ENCODE measurements at regions not wholly inside any gene's neighbourhood (a gene's known extent, or its start where the extent isn't known, plus 50 kb on each side); places are given as distances from the start of the nearest gene placed in this dataset.

GRCh38 chr9:89843591-89843990 lies 238.8 kb downstream of the GADD45G start:
- H3K4me3 ChIP-seq (ENCODE audit: low read depth, low read length, poor library complexity, severe bottlenecking) = no peak overlapping the region
- no peak overlapping the region for H2AFZ ChIP-seq (ENCODE audit: low read length)
- no peak for TF ChIP-seq EZH2phosphoT487 (IDR thresholded peaks at IDR 0.05; ENCODE audit: borderline replicate concordance, low read depth, low read length)
- TF ChIP-seq, protein P1, sequence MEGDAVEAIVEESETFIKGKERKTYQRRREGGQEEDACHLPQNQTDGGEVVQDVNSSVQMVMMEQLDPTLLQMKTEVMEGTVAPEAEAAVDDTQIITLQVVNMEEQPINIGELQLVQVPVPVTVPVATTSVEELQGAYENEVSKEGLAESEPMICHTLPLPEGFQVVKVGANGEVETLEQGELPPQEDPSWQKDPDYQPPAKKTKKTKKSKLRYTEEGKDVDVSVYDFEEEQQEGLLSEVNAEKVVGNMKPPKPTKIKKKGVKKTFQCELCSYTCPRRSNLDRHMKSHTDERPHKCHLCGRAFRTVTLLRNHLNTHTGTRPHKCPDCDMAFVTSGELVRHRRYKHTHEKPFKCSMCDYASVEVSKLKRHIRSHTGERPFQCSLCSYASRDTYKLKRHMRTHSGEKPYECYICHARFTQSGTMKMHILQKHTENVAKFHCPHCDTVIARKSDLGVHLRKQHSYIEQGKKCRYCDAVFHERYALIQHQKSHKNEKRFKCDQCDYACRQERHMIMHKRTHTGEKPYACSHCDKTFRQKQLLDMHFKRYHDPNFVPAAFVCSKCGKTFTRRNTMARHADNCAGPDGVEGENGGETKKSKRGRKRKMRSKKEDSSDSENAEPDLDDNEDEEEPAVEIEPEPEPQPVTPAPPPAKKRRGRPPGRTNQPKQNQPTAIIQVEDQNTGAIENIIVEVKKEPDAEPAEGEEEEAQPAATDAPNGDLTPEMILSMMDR (conservative IDR thresholded peaks at IDR 0.05; ENCODE audit: low read length) = no peak
- intact Hi-C loops (cut with micrococcal nuclease; ENCODE audit: unreplicated experiment) = no loop called here
- BruUV-seq (replicated peaks) = no TSS peak
- no peaks in the 10 kb centered on the region for H3K4me1 ChIP-seq (ENCODE audit: insufficient read depth, low read length, poor library complexity, severe bottlenecking)
- ChIA-PET POLR2A (interaction anchor here (0.7 kb wide), 1 partner anchor 126 kb away, joined by 3 read pairs; no protein-coding TSS in a partner anchor), CTCF (ENCODE audit: unreplicated experiment) (no interaction called here)
- H3K9me2 ChIP-seq (ENCODE audit: insufficient read depth, low read length) = no peaks in the 10 kb centered on the region
- H3K27ac ChIP-seq (ENCODE audit: low read depth, low read length, poor library complexity, severe bottlenecking) = no peak overlapping the region
- no peaks in the 10 kb centered on the region for H3K36me3 ChIP-seq (ENCODE audit: insufficient read depth, low read length)
- no peaks in the 10 kb centered on the region for H3K79me2 ChIP-seq (ENCODE audit: insufficient read depth, low read depth, low read length)
- H3K4me2 ChIP-seq (ENCODE audit: low read length) = no peak overlapping the region
- no peak for DNase-seq (ENCODE audit: low spot score)
- H4K20me1 ChIP-seq (ENCODE audit: insufficient read depth, low read length) = no peaks in the 10 kb centered on the region
- H3K9me3 ChIP-seq (ENCODE audit: low read length) = no peaks in the 10 kb centered on the region

- H3K4me1 ChIP-seq (ENCODE audit: insufficient read depth, low read length, poor library complexity, severe bottlenecking) = no peaks in the 10 kb centered on the region
- H3K36me3 ChIP-seq (ENCODE audit: insufficient read depth, low read length) = no peaks in the 10 kb centered on the region
- no peak overlapping the region for H2AFZ ChIP-seq (ENCODE audit: low read length)
- H3K4me2 ChIP-seq (ENCODE audit: low read length) = no peak overlapping the region
- no peaks in the 10 kb centered on the region for H3K9me3 ChIP-seq (ENCODE audit: low read length)
- DNase-seq (ENCODE audit: low spot score) = no peak
- no peaks in the 10 kb centered on the region for H4K20me1 ChIP-seq (ENCODE audit: insufficient read depth, low read length)
- no peak overlapping the region for H3K4me3 ChIP-seq (ENCODE audit: low read depth, low read length, poor library complexity, severe bottlenecking)
- CTCF ChIA-PET (ENCODE audit: unreplicated experiment) = no interaction called here
- no peaks in the 10 kb centered on the region for H3K79me2 ChIP-seq (ENCODE audit: insufficient read depth, low read depth, low read length)
- H3K27ac ChIP-seq (ENCODE audit: low read depth, low read length, poor library complexity, severe bottlenecking) = no peak overlapping the region
- no TSS peak for BruUV-seq (replicated peaks)
- intact Hi-C loops (cut with micrococcal nuclease; ENCODE audit: unreplicated experiment) = no loop called here
- H3K9me2 ChIP-seq (ENCODE audit: insufficient read depth, low read length) = no peaks in the 10 kb centered on the region
- no peak for TF ChIP-seq EZH2phosphoT487 (IDR thresholded peaks at IDR 0.05; ENCODE audit: borderline replicate concordance, low read depth, low read length)
- TF ChIP-seq, protein P1 (conservative IDR thresholded peaks at IDR 0.05; ENCODE audit: low read length) = no peak
- POLR2A ChIA-PET = interaction anchor here (0.7 kb wide), 1 partner anchor 125 kb away, joined by 3 read pairs; no protein-coding TSS in a partner anchor
Observed at GRCh38 chr9:89844075-89844474, 239.3 kb downstream of the GADD45G start.

GRCh38 chr9:89844535-89844934 lies 239.7 kb downstream of the GADD45G start:
- CTCF ChIA-PET (ENCODE audit: unreplicated experiment) = no interaction called here
- no TSS peak for BruUV-seq (replicated peaks)
- POLR2A ChIA-PET = interaction anchor here (0.6 kb wide), 1 partner anchor 16 kb away, joined by 3 read pairs; no protein-coding TSS in a partner anchor

More at GRCh38 chr9:89844535-89844934, 239.7 kb downstream of the GADD45G start:
- H3K36me3 ChIP-seq (ENCODE audit: insufficient read depth, low read length) = no peaks in the 10 kb centered on the region
- no peaks in the 10 kb centered on the region for H4K20me1 ChIP-seq (ENCODE audit: insufficient read depth, low read length)
- no peaks in the 10 kb centered on the region for H3K4me1 ChIP-seq (ENCODE audit: insufficient read depth, low read length, poor library complexity, severe bottlenecking)
- no peak overlapping the region for H3K27ac ChIP-seq (ENCODE audit: low read depth, low read length, poor library complexity, severe bottlenecking)
- H3K4me3 ChIP-seq (ENCODE audit: low read depth, low read length, poor library complexity, severe bottlenecking) = no peak overlapping the region
- H3K79me2 ChIP-seq (ENCODE audit: insufficient read depth, low read depth, low read length) = no peaks in the 10 kb centered on the region
- no peaks in the 10 kb centered on the region for H3K9me2 ChIP-seq (ENCODE audit: insufficient read depth, low read length)
- H3K9me3 ChIP-seq (ENCODE audit: low read length) = no peaks in the 10 kb centered on the region
- no peak overlapping the region for H3K4me2 ChIP-seq (ENCODE audit: low read length)
- H2AFZ ChIP-seq (ENCODE audit: low read length) = no peak overlapping the region
- intact Hi-C loops (cut with micrococcal nuclease; ENCODE audit: unreplicated experiment) = no loop called here
- no peak for TF ChIP-seq EZH2phosphoT487 (IDR thresholded peaks at IDR 0.05; ENCODE audit: borderline replicate concordance, low read depth, low read length)
- TF ChIP-seq, protein P1 (conservative IDR thresholded peaks at IDR 0.05; ENCODE audit: low read length) = no peak
- DNase-seq (ENCODE audit: low spot score) = no peak

Measured in OCI-LY7 (cell line).